Hepatic stellate cell (primary cell): ENCODE measurements at regions not wholly inside any gene's neighbourhood (a gene's known extent, or its start where the extent isn't known, plus 50 kb on each side); places are given as distances from the start of the nearest gene placed in this dataset.
A peak's percentile ranks its signal among the peaks of the same experiment; 100 is the strongest.
"Not testable (repeated sequence)": the region's sequence is repeated elsewhere in the genome, so short reads cannot be mapped to it uniquely, and the experiment has no call there.

Experiments
- DNase-seq: peaks from one replicate; pipeline ENCODE4 v3.0.0; 2011; ENCODE audit warnings: low spot score

DNA sequence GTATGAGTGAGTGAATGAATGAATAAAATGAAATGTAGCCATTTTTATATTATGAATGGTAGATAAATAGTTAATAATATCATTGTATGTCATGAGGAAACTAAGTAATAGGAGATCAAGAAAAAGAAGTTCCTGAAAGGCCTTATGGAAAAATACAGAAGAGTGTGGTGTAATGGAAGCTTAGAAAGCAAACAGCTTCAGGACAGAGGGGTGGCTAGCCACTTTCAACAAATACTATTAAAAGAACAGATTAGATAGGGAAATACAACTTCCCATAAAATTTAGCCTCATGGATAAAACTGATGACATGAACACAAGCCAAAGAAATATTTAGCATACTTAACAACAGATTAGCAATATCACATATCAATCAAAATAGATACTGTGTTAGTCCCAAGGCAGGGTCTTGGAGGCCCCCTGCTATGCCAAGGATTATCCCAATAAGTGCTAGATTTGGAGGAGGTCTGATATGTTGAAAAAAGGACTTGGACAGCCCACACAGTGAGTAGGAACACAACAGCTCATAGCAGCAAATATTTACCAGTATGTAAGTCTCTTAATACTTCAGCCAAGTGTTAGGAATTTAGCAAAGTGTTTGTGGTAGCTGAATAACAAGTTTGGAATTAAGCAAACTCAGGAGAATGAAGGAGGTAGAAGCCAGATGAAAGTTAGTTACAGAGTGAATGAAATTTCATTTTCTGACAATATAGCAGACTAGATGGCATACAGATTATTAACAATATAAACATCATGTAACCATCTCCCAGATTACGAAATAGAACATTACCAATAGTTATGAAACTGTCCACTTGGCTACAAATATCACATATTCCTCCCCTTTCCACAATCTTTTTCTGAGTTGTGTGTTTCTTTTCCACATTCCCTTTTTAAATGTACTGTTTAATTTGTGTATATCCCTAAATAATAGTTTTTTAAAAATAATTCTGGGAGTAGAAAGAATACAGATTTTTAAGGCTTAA is 1632.0 kb downstream of the PCDH9 start:
- no peak for DNase-seq

DNA sequence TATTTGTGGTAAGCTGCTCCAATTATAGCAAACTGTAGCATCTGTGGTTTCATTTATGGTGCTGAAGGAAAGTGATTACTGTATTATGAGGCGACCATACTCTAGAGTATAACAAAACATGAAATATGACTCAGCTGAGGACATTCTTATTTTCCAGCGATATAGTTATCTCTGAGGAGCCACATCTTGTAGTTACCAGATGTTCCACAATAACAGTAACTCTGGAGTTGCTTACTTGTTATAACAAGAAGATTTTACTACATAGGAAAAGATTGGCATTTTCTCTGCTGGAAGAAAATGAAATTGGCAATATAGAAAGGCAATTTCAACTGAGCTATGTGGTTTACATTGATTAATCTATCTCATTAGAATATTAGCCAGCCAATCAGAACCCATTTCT is 1634.2 kb downstream of the PCDH9 start:
- no peak for DNase-seq

DNA sequence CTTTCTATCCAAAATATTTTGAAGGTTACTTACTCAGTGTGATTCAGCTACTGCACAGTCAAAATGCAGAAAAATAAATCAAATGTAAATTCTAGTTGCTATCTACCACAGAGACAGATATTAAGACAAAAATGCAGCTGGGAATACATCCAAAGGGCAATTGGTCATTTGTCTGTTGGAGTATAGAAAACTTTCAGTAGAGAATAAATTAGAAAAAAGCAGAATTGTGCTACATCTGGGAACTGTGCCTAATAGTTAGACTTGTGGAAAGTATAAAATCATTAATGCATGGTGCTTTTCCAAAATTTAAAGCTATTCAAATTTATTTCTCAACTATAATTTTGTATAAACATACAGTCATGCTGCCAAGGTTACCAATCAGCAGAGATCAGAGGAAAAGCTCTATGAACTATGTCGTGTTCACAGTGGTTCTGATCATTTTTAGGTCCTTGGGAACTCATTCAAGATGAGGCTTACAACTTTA is 1635.8 kb downstream of the PCDH9 start:
- peak; percentile 15 for DNase-seq

DNA sequence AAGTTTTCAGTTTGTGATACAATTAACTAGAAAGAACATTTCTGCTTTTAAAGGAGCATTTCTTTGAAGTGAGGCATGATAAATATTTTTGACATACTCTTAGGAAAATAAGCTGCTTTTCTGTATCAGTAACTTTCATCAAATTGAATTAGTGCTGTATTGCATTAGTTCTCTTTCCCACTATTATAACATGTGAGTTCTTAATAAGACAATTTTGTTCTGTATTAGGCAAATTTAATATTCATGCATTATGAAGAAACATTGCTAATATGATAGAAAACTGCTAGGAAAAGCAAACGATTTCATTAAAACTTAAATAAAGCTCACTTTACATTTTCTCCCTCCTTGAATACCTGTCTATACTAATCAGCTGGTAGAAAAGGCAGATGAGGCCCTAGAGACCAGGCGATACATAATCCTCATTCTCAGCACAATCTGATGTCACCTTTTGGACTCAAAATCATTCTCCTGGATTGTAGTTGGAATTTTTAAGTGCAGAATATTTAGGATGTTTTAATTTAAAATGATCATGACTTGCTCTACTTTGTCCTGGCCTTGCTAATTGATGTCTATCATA is 1636.8 kb downstream of the PCDH9 start:
- no peak for DNase-seq

DNA sequence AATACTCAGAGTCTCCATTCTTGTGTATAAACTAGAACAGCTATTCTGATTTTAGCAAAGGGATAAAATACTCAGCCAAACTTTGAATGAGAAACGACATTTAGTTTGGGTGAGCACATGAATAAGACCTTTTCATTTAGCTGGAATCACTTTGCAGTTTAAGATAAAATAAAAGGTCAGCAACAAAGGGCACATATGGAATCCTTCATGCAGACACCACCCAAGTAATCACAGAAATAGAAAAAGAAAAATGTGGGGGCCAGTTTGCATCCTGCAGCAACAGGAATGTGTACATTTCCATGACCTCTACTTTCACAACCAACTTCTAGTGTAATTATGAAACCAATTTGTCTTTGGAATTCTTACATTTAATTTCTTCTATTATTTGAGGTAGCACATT is 1637.4 kb downstream of the PCDH9 start:
- DNase-seq = no peak

DNA sequence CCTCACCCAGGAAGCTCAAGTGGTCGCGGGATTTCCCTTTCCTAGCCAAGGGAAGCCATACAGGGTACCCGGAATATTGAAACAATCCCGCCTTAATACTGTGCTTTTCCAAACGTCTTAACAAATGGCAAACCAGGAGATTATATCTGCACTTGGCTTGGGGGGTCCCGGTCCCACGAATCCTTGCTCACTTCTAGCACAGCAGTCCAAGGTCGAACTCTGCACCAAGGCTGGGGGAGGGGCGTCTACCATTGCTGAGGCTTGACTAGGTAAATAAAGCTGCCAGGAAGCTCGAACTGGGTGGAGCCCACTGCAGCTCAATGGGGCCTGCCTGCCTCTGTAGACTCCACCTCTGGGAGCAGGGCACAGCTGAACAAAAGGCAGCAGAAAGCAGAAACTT is 1644.8 kb downstream of the PCDH9 start:
- DNase-seq = no peak

DNA sequence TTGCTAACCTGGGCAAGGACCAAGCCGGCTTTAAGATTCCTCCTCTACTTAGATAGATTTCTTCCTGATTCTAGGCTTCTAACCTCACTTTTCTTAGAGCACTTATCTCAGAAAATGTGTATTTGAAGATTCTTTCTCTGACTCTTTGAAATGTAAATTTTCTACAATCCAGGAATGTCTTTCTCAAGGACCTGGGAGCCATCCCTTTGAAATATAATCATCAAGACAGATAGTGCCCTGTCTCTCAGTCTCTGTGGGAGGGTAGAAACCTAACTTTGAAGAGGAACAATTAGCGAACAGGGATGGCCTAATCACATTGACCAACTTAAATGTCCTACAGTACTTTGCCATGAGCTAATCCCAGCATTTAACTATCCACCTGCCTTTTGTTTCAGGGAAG is 1646.0 kb downstream of the PCDH9 start:
- no peak for DNase-seq

DNA sequence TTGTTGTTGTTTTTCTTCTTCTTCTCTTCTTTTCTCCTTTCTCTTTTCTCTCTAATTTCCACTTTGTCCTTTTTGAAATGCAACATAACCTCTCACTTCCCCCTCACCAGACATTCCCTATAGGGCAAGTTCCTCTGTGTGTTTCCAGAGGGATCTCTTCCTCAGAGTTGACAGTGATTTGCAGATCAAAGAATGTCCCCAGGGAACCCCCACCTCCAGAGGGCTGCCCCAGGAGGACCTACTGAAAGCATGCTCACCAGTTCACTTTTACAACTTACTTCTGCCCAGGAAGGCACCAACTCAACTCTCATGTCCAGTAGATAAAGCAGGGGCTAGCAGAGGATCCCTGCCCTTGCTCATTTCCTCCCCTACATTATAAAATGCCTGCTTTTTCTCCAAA is 1648.0 kb downstream of the PCDH9 start:
- DNase-seq = no peak

DNA sequence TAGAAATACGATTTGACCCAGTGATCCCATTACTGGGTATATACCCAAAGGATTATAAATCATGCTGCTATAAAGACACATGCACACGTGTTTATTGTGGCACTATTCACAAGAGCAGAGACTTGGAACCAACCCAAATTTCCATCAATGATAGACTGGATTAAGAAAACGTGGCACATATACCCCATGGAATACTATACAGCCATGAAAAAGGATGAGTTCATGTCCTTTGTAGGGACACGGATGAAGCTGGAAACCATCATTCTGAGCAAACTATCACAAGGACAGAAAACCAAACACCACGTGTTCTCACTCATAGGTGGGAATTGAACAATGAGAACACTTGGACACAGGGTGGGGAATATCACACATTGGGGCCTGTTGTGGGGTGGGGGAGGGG is 1665.6 kb downstream of the PCDH9 start:
- DNase-seq = not testable (repeated sequence)

DNA sequence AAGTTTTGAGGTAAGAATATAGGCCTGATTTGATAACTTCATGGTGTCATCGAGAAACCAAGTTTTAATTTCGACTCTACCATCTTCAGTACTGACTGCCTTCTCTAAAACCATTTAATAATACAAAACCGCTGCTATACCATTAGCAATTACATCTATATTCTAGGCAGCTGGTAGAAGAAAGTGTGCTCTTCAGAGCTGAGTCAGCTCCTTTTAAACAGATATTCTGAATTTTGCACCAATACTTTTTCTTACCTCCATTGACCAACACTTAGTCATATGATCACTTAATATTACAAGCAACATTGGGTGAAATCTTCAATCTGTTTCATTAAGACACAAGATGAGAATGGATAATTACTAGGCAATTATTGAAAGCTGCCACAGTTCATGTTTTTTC is 1667.8 kb downstream of the PCDH9 start:
- DNase-seq = no peak

DNA sequence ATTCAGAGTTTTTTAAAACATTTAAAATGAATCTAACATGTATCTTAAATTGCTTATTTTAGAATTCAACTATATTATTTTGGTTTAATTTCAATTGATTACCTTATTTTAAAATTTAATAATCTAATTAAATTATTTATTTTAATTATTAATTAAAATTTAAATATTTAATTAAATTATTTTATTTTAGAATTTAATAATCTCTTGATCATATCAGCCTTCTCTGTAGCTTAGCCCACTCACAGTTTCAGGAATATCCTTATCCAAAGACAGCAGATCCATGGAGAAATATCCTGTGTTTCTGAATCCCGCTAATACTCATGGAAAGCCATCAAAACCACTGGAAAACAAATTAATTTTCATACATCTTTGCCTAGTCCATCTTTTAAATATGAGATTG is 1669.2 kb downstream of the PCDH9 start:
- DNase-seq = no peak

DNA sequence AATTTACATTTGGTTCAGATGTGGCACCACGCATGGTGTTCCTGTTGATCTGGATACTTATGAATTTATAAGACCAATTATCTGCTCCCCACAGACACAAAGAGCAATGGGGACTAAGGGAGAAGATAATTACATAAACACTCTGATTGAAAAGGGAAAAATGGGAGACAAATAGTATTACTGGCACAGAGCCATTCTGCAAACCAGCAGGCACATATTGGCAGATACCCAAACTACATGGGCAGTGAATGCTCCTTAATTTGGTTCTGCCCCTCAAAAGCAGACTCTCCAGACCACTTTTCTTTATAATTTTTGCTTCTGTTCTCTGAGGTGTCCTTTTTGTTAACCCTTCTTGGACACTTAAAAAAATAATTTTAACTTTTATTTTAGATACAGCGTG is 1674.2 kb downstream of the PCDH9 start:
- DNase-seq = no peak

DNA sequence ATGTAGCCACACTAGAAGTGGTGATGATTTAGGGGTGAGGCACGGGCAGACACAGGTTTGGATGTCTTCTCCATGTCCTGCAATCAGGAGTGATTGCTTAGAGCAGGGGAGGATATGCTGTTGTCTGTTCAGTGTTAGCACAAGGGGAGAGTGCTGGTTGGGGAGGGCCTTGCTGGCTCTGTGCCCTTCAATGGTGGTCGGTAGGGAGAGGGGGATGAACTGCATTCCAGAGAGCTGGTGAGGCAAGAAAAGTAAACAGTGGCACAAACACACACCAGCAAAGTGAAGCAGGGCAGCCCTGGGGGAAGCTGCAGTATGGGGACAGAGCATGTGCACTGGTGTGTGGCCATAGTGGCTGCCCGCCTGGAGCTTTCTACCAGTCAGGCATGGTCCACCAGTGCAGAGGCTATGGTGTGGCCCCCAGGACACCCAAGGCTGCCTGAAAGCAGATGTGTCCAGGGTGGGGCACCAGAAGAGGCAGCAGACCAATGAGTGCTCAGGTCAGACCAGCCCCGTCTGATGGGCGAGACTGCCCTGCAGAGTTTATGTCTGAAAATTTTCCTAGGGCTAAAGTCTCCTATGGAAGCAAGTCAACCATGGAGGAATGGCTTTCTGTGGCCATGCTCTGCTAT is 1676.9 kb downstream of the PCDH9 start:
- no peak for DNase-seq

DNA sequence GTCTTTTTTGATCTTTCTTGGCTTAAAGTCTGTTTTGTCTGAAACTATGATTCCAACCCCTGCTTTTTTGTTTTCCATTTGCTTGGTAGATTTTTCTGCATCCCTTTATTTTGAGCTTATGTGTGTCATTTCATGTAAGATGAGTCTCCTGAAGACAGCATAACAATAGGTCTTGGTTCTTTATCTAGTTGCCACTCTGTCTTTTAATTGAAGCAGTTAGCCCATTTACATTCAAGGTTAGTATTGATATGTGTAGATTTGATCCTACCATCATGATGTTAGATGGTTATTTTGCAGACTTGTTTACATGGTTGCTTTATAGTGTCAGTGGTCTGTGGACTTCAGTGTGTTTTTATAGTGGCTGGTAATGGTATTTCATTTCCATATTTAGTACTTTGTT is 1678.9 kb downstream of the PCDH9 start:
- no peak for DNase-seq

DNA sequence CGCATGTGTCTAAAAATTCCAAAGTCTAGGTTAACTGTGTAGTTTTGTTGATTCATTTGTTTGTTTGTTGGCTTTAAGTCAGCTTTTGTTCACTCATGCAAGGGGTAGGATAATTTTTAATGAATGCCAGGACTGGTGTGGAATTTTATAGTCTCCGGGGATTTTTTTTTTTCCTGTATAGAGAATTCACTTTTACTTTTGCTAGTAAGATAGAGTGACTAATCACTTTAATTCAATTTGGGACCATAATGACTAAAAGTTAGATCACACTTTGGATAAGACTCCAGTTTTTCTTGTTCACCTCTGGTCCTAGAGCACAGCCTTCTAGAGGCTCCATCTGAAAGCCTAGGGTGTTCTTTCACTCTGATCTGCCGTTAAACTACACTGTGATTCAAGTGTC is 1690.0 kb downstream of the PCDH9 start:
- DNase-seq = no peak

DNA sequence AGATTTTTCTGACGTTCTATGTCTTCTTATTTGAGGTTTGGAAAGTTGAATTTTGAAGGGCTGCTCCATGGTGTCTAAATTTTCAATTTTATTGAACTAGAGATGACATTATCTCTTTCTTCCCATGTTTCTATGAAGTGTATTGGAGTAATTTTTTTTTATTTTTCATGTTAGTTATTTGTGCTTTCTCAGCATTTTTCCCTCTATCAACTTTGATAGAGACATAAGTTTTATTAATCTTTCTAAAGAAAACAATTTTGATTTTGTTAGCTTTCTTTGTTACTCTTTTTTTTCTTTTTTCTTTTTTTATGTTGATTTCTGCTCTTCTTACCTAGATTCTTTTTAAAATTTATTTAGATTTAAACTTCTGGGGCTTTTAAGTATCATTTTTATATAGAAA is 1694.8 kb downstream of the PCDH9 start:
- no peak for DNase-seq

DNA sequence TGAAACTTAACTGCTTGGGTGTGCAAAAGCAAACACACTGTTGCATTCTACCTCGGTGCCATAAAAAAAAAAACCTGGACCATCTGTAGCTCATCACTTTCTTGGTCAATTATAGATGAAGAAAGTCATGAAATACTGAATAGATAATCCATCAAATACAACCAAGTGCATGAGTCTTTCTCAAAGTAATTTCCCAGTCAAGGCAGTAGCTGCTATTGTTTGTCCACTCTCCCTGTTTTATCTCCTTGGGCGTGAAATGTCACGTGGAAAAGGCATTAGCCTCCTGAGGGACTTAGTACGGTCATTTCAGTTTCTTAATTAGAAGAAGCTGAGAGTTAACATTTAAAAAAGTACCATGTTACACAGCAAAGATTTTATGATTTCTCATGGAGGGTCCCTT is 1697.9 kb downstream of the PCDH9 start:
- no peak for DNase-seq

DNA sequence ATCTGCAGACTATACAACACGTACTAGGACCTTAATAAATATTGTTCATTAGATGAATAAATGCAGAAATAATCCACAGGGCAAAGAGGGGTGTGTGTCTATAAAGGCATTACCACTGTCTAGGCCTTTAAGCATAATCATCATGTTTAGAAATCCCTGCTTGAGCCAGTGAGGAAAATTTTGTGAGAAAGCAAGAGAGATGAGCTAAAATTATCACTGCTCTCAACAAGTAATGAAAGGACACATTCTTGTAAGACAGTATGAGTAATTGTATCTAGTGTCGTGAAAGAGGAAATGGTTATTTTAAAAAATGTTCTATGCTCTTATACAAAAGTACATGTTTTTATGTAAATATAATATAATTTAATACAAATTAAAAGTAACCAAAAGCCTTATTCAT is 1699.4 kb downstream of the PCDH9 start:
- no peak for DNase-seq

DNA sequence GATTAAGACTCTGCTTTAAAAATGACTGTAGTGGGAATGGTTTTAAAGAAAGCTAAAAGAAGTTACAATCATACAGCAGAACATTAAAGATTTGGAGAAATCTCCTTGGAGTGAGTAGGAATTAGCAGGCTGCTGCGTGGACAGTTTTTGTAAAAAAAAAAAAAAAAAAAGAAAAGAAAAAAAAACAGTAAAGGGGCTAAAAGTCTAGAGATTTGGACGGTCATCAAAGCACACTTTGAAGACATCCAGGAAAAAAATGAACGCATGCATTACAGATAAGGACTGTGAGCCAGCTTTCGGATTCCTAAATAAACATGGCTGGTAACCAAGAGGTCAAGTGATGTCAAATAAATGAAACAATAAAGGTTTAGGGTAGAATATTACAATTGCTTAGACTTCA is 1700.6 kb downstream of the PCDH9 start:
- no peak for DNase-seq

DNA sequence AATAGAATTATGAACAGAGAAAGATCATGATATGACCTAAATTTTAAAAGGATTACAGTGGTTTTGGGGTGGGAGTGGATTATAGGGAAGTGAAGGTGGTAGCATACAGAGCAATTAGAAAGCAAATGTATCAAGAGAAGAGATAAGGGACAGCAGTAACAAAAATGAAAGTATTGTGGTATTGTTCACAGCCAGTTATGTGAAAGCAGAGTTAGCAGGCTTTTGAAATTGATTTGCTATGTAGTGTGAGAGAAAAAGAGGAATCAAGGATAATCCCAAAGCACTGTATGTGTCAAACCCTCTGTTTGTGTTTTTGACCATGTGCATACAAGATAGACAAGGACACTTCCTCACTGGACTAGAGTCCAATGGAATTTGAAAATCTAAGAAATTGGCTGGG is 1721.4 kb downstream of the PCDH9 start:
- DNase-seq = no peak

DNA sequence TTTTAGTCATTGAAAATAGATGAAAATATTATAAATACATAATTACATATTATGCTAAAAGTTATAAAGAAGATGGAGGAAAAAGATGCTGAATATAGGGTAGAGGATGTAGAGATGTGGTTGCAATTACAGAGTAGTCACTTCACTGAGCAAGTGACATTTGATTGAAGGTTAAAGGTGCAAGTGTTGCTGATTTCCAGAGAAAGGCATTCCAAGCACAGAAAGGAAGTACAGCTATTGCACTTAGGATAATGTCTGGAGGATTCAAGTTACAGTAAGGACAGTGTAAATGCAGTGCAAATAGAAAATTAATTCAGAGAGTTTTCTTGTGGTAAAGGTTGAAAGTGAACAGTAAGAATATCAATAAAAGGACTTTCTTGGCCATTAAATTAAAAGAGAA is 1721.8 kb downstream of the PCDH9 start:
- DNase-seq = no peak

DNA sequence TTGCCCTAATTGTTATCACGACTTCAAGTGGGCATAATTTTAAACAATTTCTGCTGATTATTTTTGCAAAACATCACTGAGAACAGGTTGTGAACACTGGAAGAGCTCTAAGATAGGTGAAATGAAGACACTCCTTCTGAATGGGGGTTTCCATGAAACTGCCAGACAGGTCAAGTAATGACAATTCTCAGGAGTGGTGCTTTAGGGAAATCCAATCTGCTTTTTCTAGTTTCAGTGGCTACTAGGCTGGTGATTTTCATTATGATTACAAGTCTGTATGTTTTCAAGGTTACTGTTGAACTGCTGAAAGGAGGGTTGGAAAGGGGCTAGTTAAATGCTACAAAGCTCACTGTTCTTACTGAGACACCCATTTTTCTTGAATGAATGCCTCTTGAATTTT is 1724.2 kb downstream of the PCDH9 start:
- no peak for DNase-seq

DNA sequence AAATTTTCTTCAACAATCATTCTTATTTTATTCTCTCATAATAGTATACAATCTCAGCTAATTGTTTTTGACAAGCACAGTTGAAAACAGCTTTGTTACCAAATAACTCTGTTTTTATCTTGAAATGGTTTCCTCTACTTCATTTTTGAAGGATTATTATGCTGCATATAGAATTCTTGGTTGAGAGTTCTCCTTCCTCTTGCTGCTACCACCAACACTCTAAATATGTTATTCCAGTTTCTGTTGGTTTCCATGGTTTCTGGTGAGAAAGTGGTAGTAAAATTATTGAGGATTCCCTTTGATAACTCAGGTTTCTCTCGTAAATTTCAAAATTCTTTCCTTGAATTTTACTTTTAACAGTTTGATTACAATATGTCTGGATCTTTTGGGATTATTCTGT is 1725.9 kb downstream of the PCDH9 start:
- no peak for DNase-seq
